ENCODE measurements at regions not wholly inside any gene's neighbourhood (a gene's known extent, or its start where the extent isn't known, plus 50 kb on each side); places are given as distances from the start of the nearest gene placed in this dataset.
"Not testable (repeated sequence)": the region's sequence is repeated elsewhere in the genome, so short reads cannot be mapped to it uniquely, and the experiment has no call there.

- no peak overlapping the region for H3K4me3 Mint-ChIP-seq
Measured at GRCh38 chr5:9737265-9737664, 107.1 kb upstream of the TAS2R1 start.

GRCh38 chr5:9733486-9733885 lies 103.3 kb upstream of the TAS2R1 start:
- Mint-ChIP-seq H3K36me3 (no peaks in the 10 kb centered on the region), H3K27me3 (ENCODE audit: low read depth) (no peaks in the 10 kb centered on the region), H3K9me3 (no peaks in the 10 kb centered on the region), H3K4me3 (no peak overlapping the region), H3K4me1 (peaks cover 20% of the 10 kb centered on the region), H3K27ac (no peak overlapping the region)
- TF ChIP-seq CTCF (IDR thresholded peaks at IDR 0.05; ENCODE audit: unreplicated experiment), result no peak
- DNase-seq (ENCODE audit: low spot score in 2 of 2, unreplicated experiment in 2 of 2), result no peak

More at GRCh38 chr5:9737265-9737664, 107.1 kb upstream of the TAS2R1 start:
- Mint-ChIP-seq H3K4me1 (peaks cover 11% of the 10 kb centered on the region), H3K9me3 (no peaks in the 10 kb centered on the region), H3K27me3 (ENCODE audit: low read depth) (no peaks in the 10 kb centered on the region), H3K27ac (no peak overlapping the region), H3K36me3 (no peaks in the 10 kb centered on the region)
- DNase-seq (ENCODE audit: low spot score in 2 of 2, unreplicated experiment in 2 of 2), result no peak
- no peak for TF ChIP-seq CTCF (IDR thresholded peaks at IDR 0.05; ENCODE audit: unreplicated experiment)

- no peak for DNase-seq (ENCODE audit: low spot score in 2 of 2, unreplicated experiment in 2 of 2)
- Mint-ChIP-seq H3K4me3 (no peak overlapping the region), H3K36me3 (no peaks in the 10 kb centered on the region), H3K4me1 (peaks cover 20% of the 10 kb centered on the region), H3K27ac (no peak overlapping the region), H3K27me3 (ENCODE audit: low read depth) (no peaks in the 10 kb centered on the region), H3K9me3 (no peaks in the 10 kb centered on the region)
- no peak for TF ChIP-seq CTCF (IDR thresholded peaks at IDR 0.05; ENCODE audit: unreplicated experiment)
Measured at GRCh38 chr5:9731159-9731558, 101.0 kb upstream of the TAS2R1 start.

GRCh38 chr5:9728261-9728660 lies 98.1 kb upstream of the TAS2R1 start:
- DNase-seq (ENCODE audit: low spot score in 2 of 2, unreplicated experiment in 2 of 2), result no peak
- peaks cover 9% of the 10 kb centered on the region for H3K4me1 Mint-ChIP-seq
- no peaks in the 10 kb centered on the region for H3K36me3 Mint-ChIP-seq
- no peak for TF ChIP-seq CTCF (IDR thresholded peaks at IDR 0.05; ENCODE audit: unreplicated experiment)
- H3K27me3 Mint-ChIP-seq (ENCODE audit: low read depth), result no peaks in the 10 kb centered on the region
- H3K4me3 Mint-ChIP-seq, result no peak overlapping the region
- no peaks in the 10 kb centered on the region for H3K9me3 Mint-ChIP-seq
- no peak overlapping the region for H3K27ac Mint-ChIP-seq

- Mint-ChIP-seq H3K4me1 (peaks cover 8% of the 10 kb centered on the region), H3K9me3 (no peaks in the 10 kb centered on the region), H3K27me3 (ENCODE audit: low read depth) (no peaks in the 10 kb centered on the region), H3K27ac (no peak overlapping the region), H3K36me3 (no peaks in the 10 kb centered on the region), H3K4me3 (no peak overlapping the region)
- no peak for TF ChIP-seq CTCF (IDR thresholded peaks at IDR 0.05; ENCODE audit: unreplicated experiment)
- DNase-seq (ENCODE audit: low spot score in 2 of 2, unreplicated experiment in 2 of 2), result no peak
Measured at GRCh38 chr5:9726931-9727330, 96.8 kb upstream of the TAS2R1 start.

- not testable (repeated sequence) for H3K27me3 Mint-ChIP-seq (ENCODE audit: low read depth); H3K4me3 Mint-ChIP-seq; DNase-seq (ENCODE audit: low spot score in 2 of 2, unreplicated experiment in 2 of 2); H3K4me1 Mint-ChIP-seq; H3K36me3 Mint-ChIP-seq; H3K27ac Mint-ChIP-seq; H3K9me3 Mint-ChIP-seq
Measured at GRCh38 chr5:9725265-9725664, 95.1 kb upstream of the TAS2R1 start.

All from mesothelial cell of epicardium (in vitro differentiated cells).